ENCODE measurements at regions not wholly inside any gene's neighbourhood (a gene's known extent, or its start where the extent isn't known, plus 50 kb on each side); places are given as distances from the start of the nearest gene placed in this dataset.

GRCh38 chr7:17532861-17533404 is 234.5 kb downstream of the AHR start:
- no peak overlapping the region for H3K9ac ChIP-seq (ENCODE audit: low read length)
- H3K27me3 ChIP-seq (ENCODE audit: control insufficient read depth, insufficient read depth, low read length): no peaks in the 10 kb centered on the region
- H3K36me3 ChIP-seq (ENCODE audit: control insufficient read depth, insufficient read depth, low read length): no peaks in the 10 kb centered on the region
- H3K4me1 ChIP-seq (ENCODE audit: control insufficient read depth, insufficient read depth, low read length): peaks cover 23% of the 10 kb centered on the region
- H3K9me3 ChIP-seq (ENCODE audit: control insufficient read depth, low read length): no peaks in the 10 kb centered on the region
- H3K4me3 ChIP-seq (ENCODE audit: low read length): no peak overlapping the region

GRCh38 chr7:17534348-17534747 is 235.9 kb downstream of the AHR start:
- H3K9ac ChIP-seq (ENCODE audit: low read length): no peak overlapping the region
- no peaks in the 10 kb centered on the region for H3K36me3 ChIP-seq (ENCODE audit: control insufficient read depth, insufficient read depth, low read length)
- H3K9me3 ChIP-seq (ENCODE audit: control insufficient read depth, low read length): no peaks in the 10 kb centered on the region
- no peak overlapping the region for H3K4me3 ChIP-seq (ENCODE audit: low read length)
- H3K4me1 ChIP-seq (ENCODE audit: control insufficient read depth, insufficient read depth, low read length): peaks cover 23% of the 10 kb centered on the region
- no peaks in the 10 kb centered on the region for H3K27me3 ChIP-seq (ENCODE audit: control insufficient read depth, insufficient read depth, low read length)

- peaks cover 23% of the 10 kb centered on the region for H3K4me1 ChIP-seq (ENCODE audit: control insufficient read depth, insufficient read depth, low read length)
- H3K4me3 ChIP-seq (ENCODE audit: low read length): no peak overlapping the region
- no peak overlapping the region for H3K9ac ChIP-seq (ENCODE audit: low read length)
- H3K27me3 ChIP-seq (ENCODE audit: control insufficient read depth, insufficient read depth, low read length): no peaks in the 10 kb centered on the region
- H3K36me3 ChIP-seq (ENCODE audit: control insufficient read depth, insufficient read depth, low read length): no peaks in the 10 kb centered on the region
- no peaks in the 10 kb centered on the region for H3K9me3 ChIP-seq (ENCODE audit: control insufficient read depth, low read length)
Measured at GRCh38 chr7:17535776-17536175, 237.3 kb downstream of the AHR start.

- no peaks in the 10 kb centered on the region for H3K9me3 ChIP-seq (ENCODE audit: control insufficient read depth, low read length)
- no peaks in the 10 kb centered on the region for H3K27me3 ChIP-seq (ENCODE audit: control insufficient read depth, insufficient read depth, low read length)
- no peak overlapping the region for H3K9ac ChIP-seq (ENCODE audit: low read length)
- no peaks in the 10 kb centered on the region for H3K36me3 ChIP-seq (ENCODE audit: control insufficient read depth, insufficient read depth, low read length)
- H3K4me1 ChIP-seq (ENCODE audit: control insufficient read depth, insufficient read depth, low read length): peaks cover 6% of the 10 kb centered on the region
- H3K4me3 ChIP-seq (ENCODE audit: low read length): no peak overlapping the region
Measured at GRCh38 chr7:17544401-17544800, 245.9 kb downstream of the AHR start.

GRCh38 chr7:17545348-17545747 is 246.9 kb downstream of the AHR start:
- H3K36me3 ChIP-seq (ENCODE audit: control insufficient read depth, insufficient read depth, low read length): no peaks in the 10 kb centered on the region
- H3K27me3 ChIP-seq (ENCODE audit: control insufficient read depth, insufficient read depth, low read length): no peaks in the 10 kb centered on the region
- no peaks in the 10 kb centered on the region for H3K9me3 ChIP-seq (ENCODE audit: control insufficient read depth, low read length)
- no peak overlapping the region for H3K4me3 ChIP-seq (ENCODE audit: low read length)
- peaks cover 6% of the 10 kb centered on the region for H3K4me1 ChIP-seq (ENCODE audit: control insufficient read depth, insufficient read depth, low read length)
- no peak overlapping the region for H3K9ac ChIP-seq (ENCODE audit: low read length)

- Histone ChIP-seq H3K36me3 (ENCODE audit: control insufficient read depth, insufficient read depth, low read length) (no peaks in the 10 kb centered on the region), H3K27me3 (ENCODE audit: control insufficient read depth, insufficient read depth, low read length) (no peaks in the 10 kb centered on the region), H3K9me3 (ENCODE audit: control insufficient read depth, low read length) (no peaks in the 10 kb centered on the region), H3K4me3 (ENCODE audit: low read length) (no peak overlapping the region), H3K9ac (ENCODE audit: low read length) (no peak overlapping the region), H3K4me1 (ENCODE audit: control insufficient read depth, insufficient read depth, low read length) (peaks cover 6% of the 10 kb centered on the region)
Measured at GRCh38 chr7:17546189-17546588, 247.7 kb downstream of the AHR start.

GRCh38 chr7:17546592-17546991 is 248.1 kb downstream of the AHR start:
- Histone ChIP-seq H3K9me3 (ENCODE audit: control insufficient read depth, low read length) (no peaks in the 10 kb centered on the region), H3K36me3 (ENCODE audit: control insufficient read depth, insufficient read depth, low read length) (no peaks in the 10 kb centered on the region), H3K4me1 (ENCODE audit: control insufficient read depth, insufficient read depth, low read length) (peaks cover 6% of the 10 kb centered on the region), H3K9ac (ENCODE audit: low read length) (no peak overlapping the region), H3K27me3 (ENCODE audit: control insufficient read depth, insufficient read depth, low read length) (no peaks in the 10 kb centered on the region), H3K4me3 (ENCODE audit: low read length) (no peak overlapping the region)

GRCh38 chr7:17548014-17548653 is 249.7 kb downstream of the AHR start:
- peaks cover 6% of the 10 kb centered on the region for H3K4me1 ChIP-seq (ENCODE audit: control insufficient read depth, insufficient read depth, low read length)
- no peaks in the 10 kb centered on the region for H3K27me3 ChIP-seq (ENCODE audit: control insufficient read depth, insufficient read depth, low read length)
- H3K4me3 ChIP-seq (ENCODE audit: low read length): no peak overlapping the region
- no peaks in the 10 kb centered on the region for H3K36me3 ChIP-seq (ENCODE audit: control insufficient read depth, insufficient read depth, low read length)
- H3K9ac ChIP-seq (ENCODE audit: low read length): no peak overlapping the region
- no peaks in the 10 kb centered on the region for H3K9me3 ChIP-seq (ENCODE audit: control insufficient read depth, low read length)

- no peak overlapping the region for H3K4me3 ChIP-seq (ENCODE audit: low read length)
- H3K9ac ChIP-seq (ENCODE audit: low read length): no peak overlapping the region
- no peaks in the 10 kb centered on the region for H3K9me3 ChIP-seq (ENCODE audit: control insufficient read depth, low read length)
- H3K36me3 ChIP-seq (ENCODE audit: control insufficient read depth, insufficient read depth, low read length): no peaks in the 10 kb centered on the region
- peaks cover 6% of the 10 kb centered on the region for H3K4me1 ChIP-seq (ENCODE audit: control insufficient read depth, insufficient read depth, low read length)
- no peaks in the 10 kb centered on the region for H3K27me3 ChIP-seq (ENCODE audit: control insufficient read depth, insufficient read depth, low read length)
Measured at GRCh38 chr7:17549406-17549805, 251.0 kb downstream of the AHR start.

GRCh38 chr7:17552373-17552772 is 253.9 kb downstream of the AHR start:
- H3K36me3 ChIP-seq (ENCODE audit: control insufficient read depth, insufficient read depth, low read length): no peaks in the 10 kb centered on the region
- H3K4me3 ChIP-seq (ENCODE audit: low read length): no peak overlapping the region
- H3K9me3 ChIP-seq (ENCODE audit: control insufficient read depth, low read length): no peaks in the 10 kb centered on the region
- H3K9ac ChIP-seq (ENCODE audit: low read length): no peak overlapping the region
- no peaks in the 10 kb centered on the region for H3K27me3 ChIP-seq (ENCODE audit: control insufficient read depth, insufficient read depth, low read length)
- peaks cover 4% of the 10 kb centered on the region for H3K4me1 ChIP-seq (ENCODE audit: control insufficient read depth, insufficient read depth, low read length)

- no peaks in the 10 kb centered on the region for H3K9me3 ChIP-seq (ENCODE audit: control insufficient read depth, low read length)
- H3K4me3 ChIP-seq (ENCODE audit: low read length): no peak overlapping the region
Measured at GRCh38 chr7:17552952-17553351, 254.5 kb downstream of the AHR start.

GRCh38 chr7:17554341-17555015 is 256.0 kb downstream of the AHR start:
- H3K36me3 ChIP-seq (ENCODE audit: control insufficient read depth, insufficient read depth, low read length): no peaks in the 10 kb centered on the region
- H3K4me3 ChIP-seq (ENCODE audit: low read length): no peak overlapping the region
- H3K4me1 ChIP-seq (ENCODE audit: control insufficient read depth, insufficient read depth, low read length): peaks cover 25% of the 10 kb centered on the region
- no peak overlapping the region for H3K9ac ChIP-seq (ENCODE audit: low read length)
- H3K9me3 ChIP-seq (ENCODE audit: control insufficient read depth, low read length): no peaks in the 10 kb centered on the region
- no peaks in the 10 kb centered on the region for H3K27me3 ChIP-seq (ENCODE audit: control insufficient read depth, insufficient read depth, low read length)

More at GRCh38 chr7:17552952-17553351, 254.5 kb downstream of the AHR start:
- Histone ChIP-seq H3K9ac (ENCODE audit: low read length) (no peak overlapping the region), H3K27me3 (ENCODE audit: control insufficient read depth, insufficient read depth, low read length) (no peaks in the 10 kb centered on the region), H3K36me3 (ENCODE audit: control insufficient read depth, insufficient read depth, low read length) (no peaks in the 10 kb centered on the region), H3K4me1 (ENCODE audit: control insufficient read depth, insufficient read depth, low read length) (peaks cover 10% of the 10 kb centered on the region)

Measured in mucosa of stomach (tissue), 1 donor.